ENCODE measurements at regions not wholly inside any gene's neighbourhood (a gene's known extent, or its start where the extent isn't known, plus 50 kb on each side); places are given as distances from the start of the nearest gene placed in this dataset.

- TF ChIP-seq CTCF (IDR thresholded peaks at IDR 0.05), result no peak
- no peak for TF ChIP-seq POLR2A (IDR thresholded peaks at IDR 0.05)
Measured at GRCh38 chr1:106366627-106367319, 689.7 kb upstream of the PRMT6 start.
